Right lobe of liver (tissue), 4 donors: ENCODE measurements at regions not wholly inside any gene's neighbourhood (a gene's known extent, or its start where the extent isn't known, plus 50 kb on each side); places are given as distances from the start of the nearest gene placed in this dataset.

Experiments
- CTCF ChIP-seq, 4 donors: fragments of 200-600 bp in 3 of 4; fragments of 450-650 bp in 1 of 4; IDR thresholded peaks; one replicate each; pipeline versions ENCODE4 v1.5.1 to v1.8.0; 2016 to 2022; ENCODE audit warnings: antibody characterized with exemption in 4 of 4, mild to moderate bottlenecking in 2 of 4
- POLR2A ChIP-seq: fragments of 450-650 bp; IDR thresholded peaks from one replicate; pipeline ENCODE4 v1.6.1; 2017; ENCODE audit warnings: antibody characterized with exemption, mild to moderate bottlenecking
- donor health status: DM: no; HTN: no; CAD: no.
- donor health status: DM: no; HTN: no; CAD: no.
- donor health status: DM: no; HTN: yes; CAD: no.

DNA sequence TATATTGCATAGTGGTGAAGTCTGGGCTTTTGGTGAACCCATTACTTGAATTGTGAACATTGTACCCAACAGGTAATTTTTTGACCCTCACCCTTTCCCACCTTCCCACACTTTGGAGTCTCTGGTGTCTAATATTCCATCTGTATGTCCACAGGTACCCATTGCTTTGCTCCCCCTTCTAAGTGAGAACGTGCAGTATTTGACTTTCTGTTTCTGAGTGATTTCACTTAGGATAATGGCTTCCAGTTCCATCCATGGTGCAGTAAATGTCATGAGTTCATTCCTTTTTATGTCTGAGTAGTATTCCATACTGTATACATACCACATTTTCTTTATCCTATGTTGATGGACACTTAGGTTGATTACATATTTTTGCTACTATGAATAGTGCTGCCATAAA is 91.5 kb upstream of the KIF5B start:
- no peak for TF ChIP-seq CTCF (IDR thresholded peaks at IDR 0.05)
- no peak for TF ChIP-seq POLR2A
